Effector memory CD4-positive, alpha-beta T cell (primary cell): ENCODE measurements at regions not wholly inside any gene's neighbourhood (a gene's known extent, or its start where the extent isn't known, plus 50 kb on each side); places are given as distances from the start of the nearest gene placed in this dataset.
A peak's percentile ranks its signal among the peaks of the same experiment; 100 is the strongest.

Source experiments
- DNase-seq, 3 donors: peaks; one replicate each; pipeline ENCODE4 v3.0.0-alpha.2; 2020
- H3K27ac ChIP-seq: 2 replicates; pipeline ENCODE4 v1.7.0; 2013; ENCODE audit warnings: mild to moderate bottlenecking, low read length, moderate library complexity; ENCODE audit not compliant: insufficient read depth, poor library complexity, severe bottlenecking
- H3K27me3 ChIP-seq: replicated peaks from 2 replicates; pipeline ENCODE4 v1.7.0; 2013; ENCODE audit warnings: mild to moderate bottlenecking, low read length; ENCODE audit not compliant: insufficient read depth, control insufficient read depth, poor library complexity, severe bottlenecking
- H3K36me3 ChIP-seq: 2 replicates; pipeline ENCODE4 v1.7.0; 2013; ENCODE audit warnings: mild to moderate bottlenecking, low read length, moderate library complexity; ENCODE audit not compliant: control insufficient read depth, insufficient read depth
- H3K4me1 ChIP-seq: 2 replicates; pipeline ENCODE4 v1.7.0; 2013; ENCODE audit warnings: low read length, mild to moderate bottlenecking; ENCODE audit not compliant: control insufficient read depth, insufficient read depth, poor library complexity, severe bottlenecking
- H3K4me3 ChIP-seq: 2 replicates; pipeline ENCODE4 v1.7.0; 2013; ENCODE audit warnings: low read length, low read depth, mild to moderate bottlenecking; ENCODE audit not compliant: insufficient read depth, poor library complexity, severe bottlenecking
- H3K9me3 ChIP-seq: 2 replicates; pipeline ENCODE4 v1.7.0; 2013; ENCODE audit warnings: mild to moderate bottlenecking, low read length, moderate library complexity; ENCODE audit not compliant: control insufficient read depth

- H3K27ac ChIP-seq, result no peak overlapping the region
- DNase-seq, result no peak
These were observed 436.8 kb upstream of the DPPA4 start for GRCh38 chr3:109774108-109774507.

GRCh38 chr3:109784285-109784684 is 446.9 kb upstream of the DPPA4 start:
- Histone ChIP-seq H3K4me3 (no peak overlapping the region), H3K4me1 (no peaks in the 10 kb centered on the region)

More at GRCh38 chr3:109774108-109774507, 436.8 kb upstream of the DPPA4 start:
- H3K4me1 ChIP-seq, result no peaks in the 10 kb centered on the region
- no peaks in the 10 kb centered on the region for H3K27me3 ChIP-seq
- H3K36me3 ChIP-seq, result no peaks in the 10 kb centered on the region
- H3K4me3 ChIP-seq, result no peak overlapping the region
- no peaks in the 10 kb centered on the region for H3K9me3 ChIP-seq

GRCh38 chr3:109784852-109785631 is 447.7 kb upstream of the DPPA4 start:
- no peak for DNase-seq
- H3K27me3 ChIP-seq, result no peaks in the 10 kb centered on the region
- H3K4me1 ChIP-seq, result no peaks in the 10 kb centered on the region
- no peaks in the 10 kb centered on the region for H3K9me3 ChIP-seq
- no peak overlapping the region for H3K4me3 ChIP-seq
- H3K27ac ChIP-seq, result no peak overlapping the region
- no peaks in the 10 kb centered on the region for H3K36me3 ChIP-seq

More at GRCh38 chr3:109784285-109784684, 446.9 kb upstream of the DPPA4 start:
- Histone ChIP-seq H3K9me3 (no peaks in the 10 kb centered on the region), H3K27ac (no peak overlapping the region), H3K27me3 (no peaks in the 10 kb centered on the region), H3K36me3 (no peaks in the 10 kb centered on the region)
- no peak for DNase-seq

GRCh38 chr3:109803274-109803673 is 465.9 kb upstream of the DPPA4 start:
- Histone ChIP-seq H3K4me3 (no peak overlapping the region), H3K27ac (no peak overlapping the region), H3K4me1 (peaks cover 19% of the 10 kb centered on the region), H3K36me3 (no peaks in the 10 kb centered on the region), H3K9me3 (peaks cover 5% of the 10 kb centered on the region), H3K27me3 (no peaks in the 10 kb centered on the region)
- DNase-seq, result no peak

DNA sequence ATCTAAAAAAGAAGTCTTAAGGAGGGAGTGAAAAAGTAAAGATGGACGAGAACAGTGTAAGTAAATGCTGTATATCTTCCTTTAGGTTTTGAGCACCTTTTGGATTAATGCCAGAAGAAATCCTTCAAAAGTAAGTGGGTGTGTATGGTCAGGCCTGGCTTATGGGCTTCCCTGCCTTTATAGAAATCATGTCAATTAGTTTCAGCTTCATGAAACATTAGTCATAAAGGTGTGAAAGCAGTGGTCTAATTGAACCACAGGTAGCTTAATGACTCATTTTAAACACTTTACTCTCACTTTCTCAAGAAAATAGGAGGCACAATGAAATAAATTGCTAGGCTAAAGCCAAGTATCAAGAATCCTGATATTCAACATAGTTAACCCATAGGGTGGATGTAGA is 467.4 kb upstream of the DPPA4 start:
- Histone ChIP-seq H3K9me3 (peaks cover 5% of the 10 kb centered on the region), H3K4me1 (peaks cover 20% of the 10 kb centered on the region), H3K4me3 (no peak overlapping the region), H3K36me3 (no peaks in the 10 kb centered on the region), H3K27me3 (no peaks in the 10 kb centered on the region), H3K27ac (no peak overlapping the region)
- DNase-seq, result no peak

DNA sequence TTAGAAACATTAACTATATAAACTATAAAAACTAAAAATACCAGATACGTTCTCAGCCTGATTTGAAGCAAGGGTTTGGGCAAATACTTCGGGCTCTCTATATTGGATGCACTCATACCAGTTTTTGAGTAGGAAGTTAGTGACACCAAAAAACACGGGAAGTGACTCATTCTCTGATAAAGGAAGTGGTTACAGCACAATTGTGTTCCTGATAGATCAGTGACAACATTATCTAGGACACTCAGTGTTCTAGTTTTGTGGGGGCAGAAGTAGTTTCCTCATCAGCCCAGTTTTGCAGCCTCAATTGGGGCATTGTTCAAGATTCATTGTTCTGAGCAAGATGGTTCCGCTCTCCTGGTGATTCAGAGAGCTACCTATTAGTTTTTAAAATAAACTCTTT is 469.6 kb upstream of the DPPA4 start:
- H3K27ac ChIP-seq, result peak overlapping the region; percentile 53

DNA sequence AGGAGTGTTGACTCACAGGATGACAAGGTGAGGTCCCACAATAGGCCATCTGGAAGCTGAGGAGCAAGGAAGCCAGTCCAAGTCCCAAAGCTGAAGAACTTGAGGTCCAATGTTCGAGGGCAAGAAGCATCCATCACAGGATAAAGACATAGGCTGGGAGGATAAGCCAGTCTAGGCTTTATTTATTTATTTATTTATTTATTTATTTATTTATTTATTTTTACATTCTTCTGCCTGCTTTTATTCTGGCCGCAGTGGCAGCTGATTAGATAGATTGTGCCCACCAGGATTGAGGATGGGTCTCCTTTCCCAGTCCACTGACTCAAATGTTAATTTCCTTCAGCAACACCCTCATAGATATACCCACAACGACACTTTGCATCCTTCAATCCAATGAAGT is 472.2 kb upstream of the DPPA4 start:
- Histone ChIP-seq H3K36me3 (no peaks in the 10 kb centered on the region), H3K9me3 (peaks cover 5% of the 10 kb centered on the region), H3K27me3 (no peaks in the 10 kb centered on the region), H3K4me1 (peaks cover 20% of the 10 kb centered on the region), H3K27ac (no peak overlapping the region), H3K4me3 (no peak overlapping the region)
- DNase-seq, result no peak

More for the DNA sequence above, 469.6 kb upstream of the DPPA4 start:
- peaks cover 20% of the 10 kb centered on the region for H3K4me1 ChIP-seq
- peak; percentile 27 to 40 (median 32) for DNase-seq
- no peak overlapping the region for H3K4me3 ChIP-seq
- H3K36me3 ChIP-seq, result no peaks in the 10 kb centered on the region
- H3K27me3 ChIP-seq, result no peaks in the 10 kb centered on the region
- H3K9me3 ChIP-seq, result peaks cover 5% of the 10 kb centered on the region

DNA sequence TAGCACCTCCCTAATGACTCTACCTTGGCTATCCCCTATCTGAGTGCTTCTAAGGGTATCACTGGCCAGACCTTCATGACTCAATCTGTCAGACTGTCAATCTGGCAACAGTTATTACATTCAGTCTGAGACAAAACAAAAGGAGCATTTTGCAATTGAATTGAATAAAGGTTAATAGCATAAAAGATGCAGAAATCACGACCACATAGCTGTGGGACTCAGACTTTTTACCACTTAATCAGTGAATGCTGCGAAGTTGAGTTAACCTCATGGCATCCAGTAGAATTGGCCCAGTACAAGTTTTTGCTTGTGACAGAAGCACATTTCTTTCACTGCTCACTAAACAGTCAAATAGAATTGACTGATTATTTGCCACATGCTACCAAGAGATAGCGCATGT is 480.7 kb upstream of the DPPA4 start:
- Histone ChIP-seq H3K27ac (no peak overlapping the region), H3K9me3 (no peaks in the 10 kb centered on the region), H3K4me3 (no peak overlapping the region), H3K36me3 (no peaks in the 10 kb centered on the region), H3K4me1 (no peaks in the 10 kb centered on the region), H3K27me3 (no peaks in the 10 kb centered on the region)
- DNase-seq, result no peak

DNA sequence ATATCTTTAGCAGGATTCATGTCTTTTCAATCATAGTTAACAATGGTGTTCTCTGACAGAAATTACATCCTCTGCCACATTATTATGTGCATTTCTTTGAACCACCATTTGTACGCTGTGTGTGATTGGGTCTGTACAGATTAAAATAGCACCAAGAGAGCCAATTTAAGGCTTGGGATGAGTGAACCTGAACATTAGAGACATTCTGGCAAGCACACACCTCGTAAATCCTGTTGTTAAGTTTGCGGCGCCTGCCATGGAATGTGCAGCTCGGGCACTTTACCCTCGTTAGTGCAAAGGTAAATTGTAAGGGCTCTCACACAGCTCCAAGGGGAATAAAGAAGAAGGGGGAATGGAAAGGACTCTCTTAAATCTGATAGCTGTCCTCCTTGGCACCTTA is 482.4 kb upstream of the DPPA4 start:
- Histone ChIP-seq H3K4me1 (no peaks in the 10 kb centered on the region), H3K27me3 (no peaks in the 10 kb centered on the region), H3K4me3 (no peak overlapping the region), H3K27ac (no peak overlapping the region), H3K36me3 (no peaks in the 10 kb centered on the region), H3K9me3 (no peaks in the 10 kb centered on the region)
- no peak for DNase-seq

DNA sequence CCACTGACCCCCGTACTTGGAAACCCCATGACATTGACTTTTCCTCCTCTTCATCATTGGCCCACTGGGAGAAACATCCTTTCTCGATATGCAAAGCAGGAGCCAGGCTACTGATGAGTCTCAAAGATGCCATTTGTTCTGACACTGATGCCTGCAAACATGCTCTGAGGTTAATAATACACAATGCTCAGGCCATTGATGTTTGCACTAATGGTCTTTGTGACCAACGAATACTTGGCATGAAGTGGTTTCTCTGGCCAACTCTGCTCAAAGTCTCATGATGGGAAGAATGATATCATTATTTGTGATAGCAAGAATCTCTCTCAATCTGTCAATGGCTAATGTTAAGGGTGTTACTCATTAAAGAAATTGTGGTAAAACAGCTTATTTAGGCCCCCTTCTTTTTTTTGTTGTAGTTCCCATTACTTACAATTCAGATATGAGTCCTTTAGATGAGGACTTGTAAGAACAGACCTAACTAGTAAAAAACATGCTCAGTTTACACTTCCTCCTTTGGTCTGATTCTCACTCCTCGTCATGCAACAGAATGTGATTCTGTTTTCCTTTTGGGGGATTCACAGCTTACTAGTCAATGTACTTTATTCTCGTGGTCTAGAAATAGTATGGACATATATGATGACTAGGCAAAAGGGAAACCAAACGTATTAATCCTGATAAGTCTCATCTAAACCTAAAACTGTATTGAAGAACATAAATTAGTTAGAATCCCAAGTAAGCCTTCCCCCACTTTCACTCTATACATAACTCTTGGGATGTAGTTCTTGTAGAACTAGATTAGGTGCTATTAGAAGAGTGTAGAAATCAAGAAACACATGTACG is 488.8 kb upstream of the DPPA4 start:
- no peaks in the 10 kb centered on the region for H3K27me3 ChIP-seq
- H3K4me3 ChIP-seq, result no peak overlapping the region
- H3K9me3 ChIP-seq, result no peaks in the 10 kb centered on the region
- H3K27ac ChIP-seq, result no peak overlapping the region
- DNase-seq, result no peak
- no peaks in the 10 kb centered on the region for H3K4me1 ChIP-seq
- H3K36me3 ChIP-seq, result no peaks in the 10 kb centered on the region
